Inflammatory macrophage treated with lipopolysaccharide for 1 hour (primary cell): ENCODE measurements at regions not wholly inside any gene's neighbourhood (a gene's known extent, or its start where the extent isn't known, plus 50 kb on each side); places are given as distances from the start of the nearest gene placed in this dataset.

Experiments
- DNase-seq, 2 donors: peaks; one replicate each; pipeline ENCODE4 v3.0.0-alpha.2; 2020 to 2022

GRCh38 chr4:1492651-1493539 lies 86.7 kb upstream of the NKX1-1 start:
- no peak for DNase-seq

DNA sequence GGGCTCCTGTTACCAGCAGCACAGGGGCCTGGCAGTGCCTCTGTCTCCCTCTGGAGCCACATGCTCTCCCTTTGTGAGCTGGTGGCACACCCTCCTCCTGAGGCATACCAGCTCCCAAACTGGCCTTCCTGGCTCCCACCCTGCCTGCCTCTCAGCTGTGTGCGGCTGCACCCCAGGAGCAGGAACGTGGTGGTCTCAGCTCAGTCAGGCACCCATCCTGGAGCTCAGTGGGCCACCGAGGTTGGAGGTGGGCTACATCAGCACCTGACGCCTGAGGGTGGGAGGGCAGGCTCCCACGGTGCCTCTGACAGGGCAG lies 85.9 kb upstream of the NKX1-1 start:
- no peak for DNase-seq

- DNase-seq, result no peak
These were observed 85.3 kb upstream of the NKX1-1 start for GRCh38 chr4:1491328-1492141.

DNA sequence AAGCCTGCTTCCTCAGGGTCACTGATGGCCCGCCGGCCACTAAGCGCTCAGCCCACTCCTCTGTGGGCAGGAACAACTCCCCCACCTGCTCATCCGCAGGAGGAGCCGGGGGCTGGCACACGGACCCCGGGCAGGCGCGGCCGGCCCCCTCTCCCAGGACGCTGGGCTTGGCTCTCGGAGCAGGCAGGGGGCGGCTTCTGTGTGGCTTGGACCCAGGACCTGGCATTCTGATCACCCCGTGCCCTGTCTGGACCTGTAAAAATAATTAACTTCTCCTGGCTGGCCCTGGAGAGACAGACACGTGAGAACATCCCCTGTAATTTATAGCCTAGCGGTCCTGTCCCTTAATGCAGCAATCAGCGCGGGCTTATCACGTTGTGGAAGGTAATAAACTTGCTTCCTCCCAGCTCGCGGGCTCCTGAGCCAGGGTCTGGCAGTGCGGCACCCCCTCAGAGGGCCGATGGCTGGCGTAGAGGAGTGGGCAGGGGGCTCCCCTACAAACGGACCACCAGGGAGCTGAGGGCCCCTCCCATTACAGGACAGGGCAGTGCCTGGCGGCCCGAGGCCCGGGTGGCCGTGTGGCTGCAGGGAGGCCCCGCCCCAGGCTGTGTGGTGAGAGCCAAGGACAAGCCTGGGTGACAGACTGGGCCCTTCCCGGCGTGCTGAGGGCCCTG lies 84.5 kb upstream of the NKX1-1 start:
- no peak for DNase-seq

DNA sequence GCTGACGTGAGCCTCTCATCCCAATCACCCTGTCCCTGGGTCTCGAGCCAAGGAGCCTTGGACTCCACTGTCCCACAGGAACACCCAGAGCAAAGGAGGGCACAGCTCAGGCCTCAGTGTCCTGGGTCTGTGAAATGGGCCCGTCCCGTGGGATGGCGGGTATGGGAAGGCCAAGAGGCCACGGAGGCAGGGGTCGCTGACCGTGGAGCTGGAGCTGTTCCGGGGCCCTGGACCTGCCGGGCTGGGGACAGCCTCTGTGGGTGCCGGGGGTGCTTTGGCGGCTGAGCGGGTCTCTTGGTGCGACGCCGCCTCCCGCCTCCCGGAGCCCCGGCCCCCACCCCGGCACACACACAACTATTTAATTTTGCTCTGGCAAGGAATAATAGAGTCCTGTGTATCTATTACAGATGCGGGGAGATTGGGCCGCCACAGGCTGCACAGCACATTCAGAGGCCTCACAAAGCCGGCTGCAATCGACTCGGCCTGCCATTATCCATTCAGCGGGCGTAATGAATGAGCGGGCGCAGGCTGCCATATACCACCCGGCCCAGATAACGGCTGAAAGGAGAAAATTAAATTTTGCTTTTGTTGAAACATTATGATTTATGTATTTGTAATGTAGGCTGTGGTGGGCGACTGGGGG lies 83.9 kb upstream of the NKX1-1 start:
- DNase-seq, result no peak

DNA sequence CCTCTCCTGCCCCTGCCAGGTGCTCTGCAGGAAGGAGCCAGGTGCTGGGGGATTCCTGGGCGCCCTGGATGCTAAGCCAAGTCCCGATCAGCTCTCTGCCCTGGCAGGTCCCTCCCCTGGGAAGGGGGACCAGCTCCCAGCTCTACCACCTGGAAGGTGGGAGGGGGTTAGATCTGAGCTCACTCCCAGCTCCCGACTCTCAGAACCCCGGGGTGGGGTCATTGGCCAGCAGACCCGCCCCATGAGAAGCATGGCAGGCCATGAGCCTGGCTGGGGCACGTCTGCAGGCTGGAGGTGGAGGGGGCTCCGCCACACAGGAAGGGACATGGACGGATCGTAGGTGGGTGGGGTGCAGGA lies 83.4 kb upstream of the NKX1-1 start:
- DNase-seq, result no peak

GRCh38 chr4:1488831-1489638 lies 82.8 kb upstream of the NKX1-1 start:
- no peak for DNase-seq

DNA sequence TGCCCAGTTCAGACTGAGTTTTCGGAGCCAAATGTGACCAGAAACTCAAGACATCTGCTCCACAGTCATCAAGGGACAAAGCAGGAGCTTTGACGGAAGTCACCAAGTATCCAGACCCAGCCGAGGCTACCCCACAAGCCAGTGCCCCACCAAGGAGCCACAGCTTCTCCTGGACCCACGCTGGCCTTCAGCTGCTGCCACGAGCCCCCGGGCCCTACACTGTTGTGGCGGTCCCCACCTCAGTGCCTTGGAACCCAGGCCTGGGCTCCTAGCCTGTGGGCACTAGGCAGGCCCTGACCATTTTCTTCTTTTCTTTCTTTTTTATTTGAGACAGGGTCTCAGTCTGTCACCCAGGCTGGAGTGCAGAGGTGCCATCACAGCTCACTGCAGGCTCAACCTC lies 82.1 kb upstream of the NKX1-1 start:
- no peak for DNase-seq

DNA sequence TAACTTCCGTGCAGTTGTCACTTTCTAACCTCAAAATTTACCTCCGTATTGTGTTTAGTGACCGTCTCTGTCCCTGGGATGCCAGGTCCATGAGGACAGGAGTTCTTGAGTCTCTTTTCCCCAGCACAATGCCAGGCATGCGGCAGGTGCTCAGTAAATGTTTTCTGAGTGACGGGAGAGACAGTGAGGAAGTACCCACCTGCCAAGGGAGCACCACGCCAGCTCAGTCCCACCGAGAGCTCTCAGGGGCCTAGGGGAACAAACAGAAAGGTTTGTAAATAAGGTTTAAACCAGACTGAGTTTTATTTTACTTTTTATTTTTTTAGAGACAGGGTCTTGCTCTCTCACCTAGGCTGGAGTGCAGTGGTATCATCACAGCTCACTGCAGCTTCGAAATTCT lies 81.5 kb upstream of the NKX1-1 start:
- DNase-seq, result no peak

DNA sequence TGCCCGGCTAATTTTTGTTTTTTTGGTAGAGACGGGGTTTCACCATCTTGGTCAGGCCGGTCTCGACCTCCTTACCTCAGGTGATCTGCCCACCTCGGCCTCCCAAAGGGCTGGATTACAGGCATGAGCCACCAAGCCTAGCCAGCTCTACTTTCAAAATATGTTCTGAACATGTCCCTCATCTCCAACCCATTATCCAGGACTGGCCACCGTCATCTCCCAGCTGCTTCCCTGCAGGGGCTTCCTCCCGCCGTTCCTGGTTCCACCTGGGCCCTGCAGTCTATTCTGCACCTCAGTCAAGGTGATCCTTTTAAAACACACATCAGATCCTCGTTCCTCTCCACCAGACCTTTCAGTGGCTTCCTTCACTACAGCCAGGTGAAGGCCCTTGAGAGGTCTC lies 80.9 kb upstream of the NKX1-1 start:
- no peak for DNase-seq

GRCh38 chr4:1485280-1485679 lies 79.0 kb upstream of the NKX1-1 start:
- no peak for DNase-seq

DNA sequence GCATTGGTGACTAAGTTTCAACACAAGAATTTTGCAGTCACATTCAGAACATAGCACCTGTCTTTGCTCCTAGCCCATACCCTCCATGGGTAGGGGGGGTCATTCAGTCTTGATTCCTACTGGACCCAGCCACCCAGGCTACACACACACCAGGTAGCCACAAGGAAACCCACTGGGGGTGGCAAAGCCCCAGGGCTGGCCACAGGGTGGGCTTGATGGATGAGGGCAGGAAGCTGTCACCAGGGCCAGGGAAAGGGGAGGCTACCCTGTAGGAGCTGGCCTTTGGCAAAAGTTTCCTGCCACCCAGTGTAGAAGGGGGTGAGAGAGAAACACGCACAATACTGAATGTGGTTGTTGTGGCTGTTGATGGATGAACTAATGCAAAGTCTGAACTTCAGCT lies 74.5 kb upstream of the NKX1-1 start:
- no peak for DNase-seq

GRCh38 chr4:1479454-1479853 lies 73.2 kb upstream of the NKX1-1 start:
- no peak for DNase-seq

- DNase-seq, result no peak
These were observed 72.6 kb upstream of the NKX1-1 start for GRCh38 chr4:1478766-1479355.

GRCh38 chr4:1477045-1477840 lies 71.0 kb upstream of the NKX1-1 start:
- no peak for DNase-seq

DNA sequence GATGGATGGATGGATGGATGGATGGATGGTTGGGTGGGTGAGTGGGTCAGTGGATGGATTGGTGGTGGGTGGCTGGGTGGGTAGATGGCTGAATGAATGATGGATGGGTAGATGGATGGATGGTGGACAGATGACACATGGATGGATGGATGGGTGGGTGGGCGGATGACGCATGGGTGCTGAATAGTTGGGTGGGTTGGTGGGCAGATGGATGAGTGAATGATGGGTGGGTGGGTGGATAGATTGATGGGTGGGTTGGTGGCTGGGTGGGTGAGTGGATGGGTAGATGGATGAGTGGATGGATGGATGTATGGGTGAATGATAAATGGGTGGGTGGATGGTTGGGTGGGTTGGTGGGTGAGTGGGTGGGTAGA lies 69.9 kb upstream of the NKX1-1 start:
- no peak for DNase-seq

- no peak for DNase-seq
These were observed 69.3 kb upstream of the NKX1-1 start for GRCh38 chr4:1475277-1476139.

DNA sequence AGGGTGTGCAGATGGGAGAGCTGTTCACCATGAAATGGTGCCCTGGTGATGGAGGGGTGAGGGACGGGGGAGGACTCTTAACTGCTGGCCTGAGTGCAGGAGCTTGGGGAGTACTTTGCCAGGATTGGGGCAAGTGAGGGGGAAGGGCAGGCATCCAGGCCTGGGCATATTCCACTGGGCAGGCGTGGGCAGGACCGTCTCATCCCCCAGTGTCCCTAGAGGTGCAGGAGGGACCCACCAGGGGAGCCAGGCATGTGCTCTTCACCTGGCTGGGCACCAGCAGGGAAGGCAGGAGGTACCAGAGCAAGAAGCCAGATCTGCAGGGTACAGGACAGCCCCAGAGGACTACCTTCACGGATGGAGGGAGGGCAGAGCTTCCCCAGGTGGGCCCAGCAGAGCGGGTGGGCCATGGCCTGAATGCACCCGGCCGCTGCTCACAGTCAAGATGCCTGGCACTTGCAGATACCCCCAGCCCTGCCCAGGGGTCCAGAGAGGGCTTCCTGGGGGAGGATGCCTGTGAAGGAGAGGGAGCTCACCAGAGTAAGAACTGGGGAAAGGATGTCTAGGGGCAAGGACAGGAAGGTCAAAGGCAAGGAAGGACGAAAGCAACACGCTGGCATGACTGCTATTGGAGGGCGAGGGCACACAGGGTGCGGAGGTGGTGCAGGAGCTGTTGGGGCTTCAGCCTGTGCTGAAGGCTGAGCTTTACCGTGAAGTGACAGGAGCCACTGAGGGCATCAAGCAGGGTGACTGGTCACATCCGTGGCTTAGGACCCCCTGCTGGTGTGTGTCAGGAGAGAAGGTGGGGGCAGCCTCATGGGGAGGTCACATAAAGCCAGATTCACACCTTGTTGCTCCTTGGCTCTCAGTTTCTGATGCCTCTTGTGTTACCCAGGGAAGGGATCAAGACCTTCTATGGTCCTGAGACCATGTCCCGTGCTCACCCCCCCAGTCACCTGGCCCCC lies 68.2 kb upstream of the NKX1-1 start:
- DNase-seq, result no peak

- no peak for DNase-seq
These were observed 67.5 kb upstream of the NKX1-1 start for GRCh38 chr4:1473718-1474117.
